HUES48 (cell line): ENCODE measurements at regions not wholly inside any gene's neighbourhood (a gene's known extent, or its start where the extent isn't known, plus 50 kb on each side); places are given as distances from the start of the nearest gene placed in this dataset.
"Not testable (repeated sequence)": the region's sequence is repeated elsewhere in the genome, so short reads cannot be mapped to it uniquely, and the experiment has no call there.

Experiments
- H3K27ac ChIP-seq: one replicate; pipeline ENCODE4 v1.7.0; 2013; ENCODE audit warnings: low read depth, low read length, inconsistent platforms
- H3K27me3 ChIP-seq: 2 replicates; pipeline ENCODE4 v1.6.1; 2013; ENCODE audit warnings: mild to moderate bottlenecking, low read length; ENCODE audit not compliant: control insufficient read depth, insufficient read depth
- H3K36me3 ChIP-seq: 2 replicates; pipeline ENCODE4 v1.6.1; 2013; ENCODE audit warnings: low read length; ENCODE audit not compliant: control insufficient read depth, insufficient read depth
- H3K4me1 ChIP-seq: 2 replicates; pipeline ENCODE4 v1.6.1; 2013; ENCODE audit warnings: mild to moderate bottlenecking, low read length; ENCODE audit not compliant: control insufficient read depth, insufficient read depth
- H3K4me3 ChIP-seq: 2 replicates; pipeline ENCODE4 v1.5.1; 2013; ENCODE audit warnings: mild to moderate bottlenecking, low read depth, low read length
- H3K9ac ChIP-seq: 2 replicates; pipeline ENCODE4 v1.6.1; 2013; ENCODE audit warnings: mild to moderate bottlenecking, low read depth, low read length, moderate library complexity
- H3K9me3 ChIP-seq: 2 replicates; pipeline ENCODE4 v1.6.1; 2013; ENCODE audit warnings: low read length; ENCODE audit not compliant: control insufficient read depth, insufficient read depth

DNA sequence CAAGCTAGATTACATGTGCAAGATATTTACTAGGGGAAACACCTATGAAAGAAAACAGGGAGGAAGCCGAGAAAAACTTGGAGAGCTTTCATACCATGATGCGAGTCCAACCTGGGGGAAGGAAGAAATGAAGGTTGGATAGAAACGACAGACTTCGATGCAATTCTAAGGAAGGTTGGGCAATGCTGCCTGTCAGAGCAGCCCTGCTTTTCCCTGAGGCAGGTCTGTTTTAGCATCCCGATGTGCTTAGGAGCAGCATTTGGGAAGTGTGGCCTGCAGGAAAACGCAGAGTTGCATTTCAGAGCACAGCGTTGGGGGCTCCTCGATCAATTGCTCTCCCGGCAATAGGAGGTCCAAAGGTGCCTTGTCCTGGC is 91.9 kb upstream of the DTNBP1 start:
- no peak overlapping the region for H3K4me3 ChIP-seq
- H3K4me1 ChIP-seq = no peaks in the 10 kb centered on the region
- H3K36me3 ChIP-seq = no peaks in the 10 kb centered on the region
- H3K27me3 ChIP-seq = no peaks in the 10 kb centered on the region
- H3K9me3 ChIP-seq = no peaks in the 10 kb centered on the region
- no peak overlapping the region for H3K27ac ChIP-seq
- H3K9ac ChIP-seq = no peak overlapping the region

DNA sequence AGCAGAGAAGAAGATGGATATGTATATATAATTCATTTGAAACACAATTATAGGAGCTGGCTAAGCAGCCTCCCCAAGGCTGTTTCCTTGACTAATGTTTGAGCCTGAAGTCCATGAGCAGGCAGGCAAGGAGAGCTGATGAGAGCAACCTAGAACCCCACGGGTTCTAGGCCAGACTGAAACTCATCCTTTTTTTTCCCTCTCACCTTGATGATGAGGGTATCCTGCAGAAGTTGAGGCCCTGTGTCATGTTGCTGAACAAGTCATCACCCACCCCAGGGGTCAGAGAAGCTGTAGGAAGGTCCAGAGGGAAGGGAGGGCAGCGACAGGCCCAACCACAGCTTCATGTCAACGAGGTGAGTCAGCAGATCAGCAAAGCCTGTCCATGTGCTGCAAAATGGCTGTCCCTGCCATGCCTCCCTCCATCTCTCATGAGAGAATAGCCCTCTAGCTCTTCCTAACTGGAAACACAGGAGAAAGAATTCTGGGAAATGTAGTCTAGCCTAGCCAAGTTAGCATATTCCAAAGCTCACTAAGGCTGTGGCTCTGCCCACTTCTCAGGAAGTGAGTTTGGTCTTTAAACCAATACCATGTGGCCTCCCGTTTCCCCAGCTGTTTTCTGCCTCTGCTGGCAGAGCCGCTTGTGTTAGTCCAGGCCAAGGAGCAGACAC is 91.3 kb upstream of the DTNBP1 start:
- Histone ChIP-seq H3K27ac (no peak overlapping the region), H3K36me3 (no peaks in the 10 kb centered on the region), H3K9ac (no peak overlapping the region), H3K4me1 (no peaks in the 10 kb centered on the region), H3K4me3 (no peak overlapping the region), H3K27me3 (no peaks in the 10 kb centered on the region), H3K9me3 (no peaks in the 10 kb centered on the region)

DNA sequence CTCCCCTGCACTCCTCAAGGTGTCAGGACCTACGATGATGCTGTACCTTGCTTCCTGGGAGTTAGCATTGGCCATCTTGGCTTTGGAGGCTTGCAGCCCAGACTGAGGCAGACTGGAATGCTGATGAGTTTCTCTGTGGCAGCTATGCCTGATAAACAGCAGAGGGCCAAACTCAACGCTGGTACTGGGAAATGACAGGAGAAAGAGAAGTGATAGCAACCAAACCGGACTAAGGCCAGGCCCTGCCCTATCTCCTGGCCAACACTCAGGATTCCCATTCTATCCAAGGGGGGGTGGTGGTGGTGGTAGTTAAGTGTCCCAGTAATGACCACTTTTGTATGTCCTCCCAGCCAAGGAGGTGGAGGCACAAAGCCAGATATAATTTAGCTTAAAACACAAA is 90.0 kb upstream of the DTNBP1 start:
- Histone ChIP-seq H3K9ac (no peak overlapping the region), H3K4me3 (no peak overlapping the region), H3K27me3 (no peaks in the 10 kb centered on the region), H3K9me3 (no peaks in the 10 kb centered on the region), H3K27ac (no peak overlapping the region), H3K4me1 (no peaks in the 10 kb centered on the region), H3K36me3 (no peaks in the 10 kb centered on the region)

DNA sequence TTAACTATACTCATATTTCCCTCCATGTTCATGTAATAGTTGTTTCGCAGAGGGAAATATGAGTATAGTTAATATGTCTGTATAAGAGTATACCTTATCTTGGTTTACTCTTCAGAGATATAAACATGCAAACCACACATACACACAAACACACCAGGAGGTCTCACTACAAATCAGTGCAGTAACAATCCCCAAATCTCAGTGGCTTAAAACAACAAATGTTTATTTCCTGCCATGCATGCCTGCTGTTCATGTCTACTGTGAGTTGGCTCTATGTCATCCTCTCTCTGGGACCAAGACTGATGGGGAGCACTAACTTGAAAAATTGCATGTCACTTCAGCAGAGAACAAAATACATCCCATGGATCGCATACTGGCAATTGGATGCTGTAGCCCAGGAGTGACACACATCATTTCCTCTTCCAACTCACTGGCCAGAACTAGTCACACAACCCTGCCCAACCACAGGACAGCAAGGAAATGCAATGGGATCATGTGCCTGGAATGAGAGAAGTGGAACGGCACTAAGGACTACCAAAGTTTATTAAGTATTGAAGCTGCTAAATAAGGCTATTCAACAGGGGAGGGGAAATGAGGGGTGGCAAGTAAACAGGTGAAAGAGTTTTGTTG is 89.0 kb upstream of the DTNBP1 start:
- Histone ChIP-seq H3K9ac (no peak overlapping the region), H3K36me3 (no peaks in the 10 kb centered on the region), H3K4me3 (no peak overlapping the region), H3K9me3 (no peaks in the 10 kb centered on the region), H3K27ac (no peak overlapping the region), H3K4me1 (no peaks in the 10 kb centered on the region), H3K27me3 (no peaks in the 10 kb centered on the region)

DNA sequence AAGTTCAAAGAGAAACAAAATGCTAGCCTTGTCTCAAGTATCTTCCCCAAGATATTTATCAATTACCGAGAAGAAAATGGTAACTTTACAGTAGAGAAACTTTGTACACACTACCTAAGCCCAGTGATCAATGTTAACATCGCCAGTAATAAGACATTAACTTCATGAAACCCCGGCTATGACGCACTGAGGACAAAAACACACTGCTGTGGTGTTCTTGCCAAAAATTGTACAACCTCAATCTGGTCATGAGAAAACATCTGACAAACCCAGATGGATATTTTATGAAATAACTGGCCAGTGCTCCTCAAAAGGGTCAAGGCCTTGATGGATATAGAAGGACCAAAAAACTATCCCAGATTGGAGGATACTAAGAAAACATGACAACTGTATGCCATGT is 85.5 kb upstream of the DTNBP1 start:
- Histone ChIP-seq H3K36me3 (no peaks in the 10 kb centered on the region), H3K27ac (no peak overlapping the region), H3K9ac (no peak overlapping the region), H3K4me3 (no peak overlapping the region), H3K27me3 (no peaks in the 10 kb centered on the region), H3K4me1 (peaks cover 9% of the 10 kb centered on the region; the same call in 1 of the 2 replicates), H3K9me3 (no peaks in the 10 kb centered on the region)

DNA sequence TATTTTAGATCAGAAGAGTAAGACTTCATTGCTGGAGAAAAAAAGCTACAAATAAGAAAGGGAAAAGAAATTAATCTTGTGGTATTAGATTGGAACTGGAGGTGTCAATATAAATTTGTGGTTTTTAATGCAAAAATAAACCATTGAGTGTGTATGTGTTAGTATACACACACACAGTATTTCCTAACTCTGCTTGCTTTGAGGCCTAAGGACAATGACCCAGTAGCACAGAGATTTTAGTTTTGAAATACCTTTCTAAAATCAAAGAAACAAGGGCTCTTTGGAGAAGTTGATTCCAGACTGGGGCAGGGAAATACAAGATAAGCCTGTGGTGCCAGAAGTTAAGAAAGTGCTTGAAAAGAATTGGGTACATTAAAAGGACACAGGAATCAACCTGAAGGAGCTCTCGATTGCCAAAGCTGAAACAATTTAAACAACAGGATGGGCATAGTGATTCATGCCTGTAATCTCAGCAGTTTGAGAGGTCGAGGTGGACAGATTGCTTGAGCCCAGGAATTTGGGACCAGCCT is 84.6 kb upstream of the DTNBP1 start:
- Histone ChIP-seq H3K36me3 (no peaks in the 10 kb centered on the region), H3K27ac (no peak overlapping the region), H3K4me3 (no peak overlapping the region), H3K4me1 (peaks cover 9% of the 10 kb centered on the region; the same call in 1 of the 2 replicates), H3K27me3 (no peaks in the 10 kb centered on the region), H3K9me3 (no peaks in the 10 kb centered on the region), H3K9ac (no peak overlapping the region)

DNA sequence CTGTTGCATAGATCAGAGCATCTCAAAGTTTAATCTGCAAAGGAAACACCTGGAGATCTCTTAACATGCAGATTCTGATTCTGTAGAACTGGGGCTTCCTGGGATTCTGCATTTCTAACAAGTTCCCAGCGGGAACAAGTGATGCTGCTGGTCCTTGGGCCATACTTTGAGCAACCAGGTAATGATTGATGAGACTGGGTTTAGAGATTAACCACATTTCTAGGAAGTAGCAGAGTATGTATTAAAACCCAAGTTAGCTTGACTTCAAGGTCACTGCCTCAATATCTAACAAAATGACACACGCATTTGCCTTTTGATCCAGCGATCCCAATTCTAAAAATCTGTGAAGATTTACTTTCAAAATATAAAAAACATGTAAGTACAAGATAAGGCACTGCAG is 83.0 kb upstream of the DTNBP1 start:
- no peaks in the 10 kb centered on the region for H3K27me3 ChIP-seq
- no peaks in the 10 kb centered on the region for H3K36me3 ChIP-seq
- no peak overlapping the region for H3K9ac ChIP-seq
- H3K9me3 ChIP-seq = no peaks in the 10 kb centered on the region
- H3K4me3 ChIP-seq = no peak overlapping the region
- H3K4me1 ChIP-seq = peaks cover 9% of the 10 kb centered on the region; the same call in 1 of the 2 replicates
- H3K27ac ChIP-seq = peak overlapping the region; percentile 67

DNA sequence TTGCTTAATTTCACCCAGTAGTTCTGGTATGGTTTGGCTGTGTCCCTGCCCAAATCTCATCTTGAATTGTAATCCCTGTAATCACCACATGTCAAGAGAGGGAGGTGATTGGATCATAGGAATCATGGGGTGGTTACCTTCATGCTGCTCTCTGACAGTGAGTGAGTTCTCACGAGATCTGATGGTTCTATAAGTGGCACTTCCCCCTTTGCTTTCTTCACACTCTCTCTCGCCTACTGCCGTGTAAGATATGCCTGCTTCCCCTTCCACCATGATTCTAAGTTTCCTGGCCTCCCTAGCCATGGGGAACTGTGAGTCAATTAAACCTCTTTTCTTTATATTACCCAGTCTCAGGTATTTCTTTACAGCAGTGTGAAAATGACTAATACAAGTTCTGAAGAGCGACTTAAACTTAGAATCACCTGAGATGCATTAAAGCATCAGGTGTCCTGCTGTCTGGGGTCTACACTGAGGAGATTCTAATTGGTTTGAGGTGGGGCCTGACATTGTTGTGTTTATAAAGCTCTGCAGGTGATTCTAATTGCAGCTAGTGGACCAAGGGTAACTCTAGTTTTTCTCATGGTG is 82.1 kb upstream of the DTNBP1 start:
- Histone ChIP-seq H3K27me3 (no peaks in the 10 kb centered on the region), H3K4me1 (peaks cover 9% of the 10 kb centered on the region; the same call in 1 of the 2 replicates), H3K9ac (no peak overlapping the region), H3K27ac (peak overlapping the region; percentile 67), H3K4me3 (no peak overlapping the region), H3K9me3 (no peaks in the 10 kb centered on the region), H3K36me3 (no peaks in the 10 kb centered on the region)

DNA sequence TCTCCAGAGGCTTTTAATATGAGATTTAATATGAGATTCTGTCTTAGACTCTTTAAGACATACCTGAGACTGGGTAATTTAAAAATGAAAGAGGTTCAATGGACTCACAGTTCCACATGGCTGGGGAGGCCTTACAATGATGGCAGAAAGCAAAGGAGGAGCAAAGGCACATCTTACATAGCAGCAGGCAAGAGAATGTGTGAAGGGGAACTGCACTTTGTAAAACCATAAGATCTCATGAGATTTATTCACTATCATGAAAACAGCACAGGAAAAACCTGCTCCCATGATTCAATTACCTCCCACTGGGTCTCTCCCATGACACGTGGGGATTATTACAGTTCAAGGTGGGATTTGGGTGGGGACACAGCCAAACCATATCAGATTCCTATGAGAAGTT is 79.2 kb upstream of the DTNBP1 start:
- H3K4me1 ChIP-seq, H3K4me3 ChIP-seq, H3K9me3 ChIP-seq, H3K36me3 ChIP-seq, H3K27me3 ChIP-seq, H3K9ac ChIP-seq, H3K27ac ChIP-seq: not testable (repeated sequence)

DNA sequence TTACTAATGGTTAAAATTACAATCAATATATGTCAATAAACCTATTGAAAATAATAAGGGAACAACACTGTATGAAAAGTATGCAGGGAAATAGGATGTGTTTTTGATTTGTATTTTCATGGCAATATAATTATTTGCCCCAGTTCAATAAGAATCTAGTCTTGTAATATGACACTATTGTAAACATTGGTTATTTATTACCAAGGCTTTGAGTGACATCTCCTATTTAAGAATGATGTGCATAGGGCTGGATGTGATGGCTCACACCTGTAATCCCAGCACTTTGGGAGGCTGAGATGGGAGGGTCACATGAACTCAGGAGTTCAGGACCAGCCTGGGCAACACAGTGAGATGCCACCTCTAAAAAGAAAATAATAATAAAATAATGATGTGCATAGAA is 78.6 kb upstream of the DTNBP1 start:
- Histone ChIP-seq H3K9me3 (no peaks in the 10 kb centered on the region), H3K27ac (no peak overlapping the region)

DNA sequence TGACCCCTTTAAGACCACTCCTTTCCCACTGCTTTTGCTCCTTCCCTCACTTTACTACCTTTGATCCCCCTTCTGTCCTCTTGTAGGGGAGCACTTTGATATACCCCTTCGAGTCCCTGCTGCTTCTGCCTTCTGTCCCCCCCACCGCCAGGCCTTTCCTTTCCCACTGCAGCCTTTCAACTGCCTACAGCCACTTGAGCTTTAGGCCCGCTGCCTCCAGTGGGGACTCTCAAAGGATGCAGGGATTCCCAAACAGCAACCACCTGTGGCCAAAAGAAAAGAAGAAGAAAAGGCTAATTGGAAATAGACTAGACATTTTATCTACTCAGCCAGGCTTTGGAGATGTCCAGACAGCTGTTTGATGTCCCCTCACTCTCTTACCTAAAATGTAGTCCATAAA is 77.0 kb upstream of the DTNBP1 start:
- H3K27me3 ChIP-seq = no peaks in the 10 kb centered on the region
- H3K27ac ChIP-seq = no peak overlapping the region
- H3K9ac ChIP-seq = no peak overlapping the region
- no peaks in the 10 kb centered on the region for H3K9me3 ChIP-seq
- H3K4me3 ChIP-seq = no peak overlapping the region
- H3K4me1 ChIP-seq = peaks cover 2% of the 10 kb centered on the region; the same call in 1 of the 2 replicates
- H3K36me3 ChIP-seq = no peaks in the 10 kb centered on the region

More for the DNA sequence above, 78.6 kb upstream of the DTNBP1 start:
- peaks cover 9% of the 10 kb centered on the region; the same call in 1 of the 2 replicates for H3K4me1 ChIP-seq
- no peak overlapping the region for H3K4me3 ChIP-seq
- no peaks in the 10 kb centered on the region for H3K36me3 ChIP-seq
- no peaks in the 10 kb centered on the region for H3K27me3 ChIP-seq
- no peak overlapping the region for H3K9ac ChIP-seq
